A549 (cell line): ENCODE measurements at regions not wholly inside any gene's neighbourhood (a gene's known extent, or its start where the extent isn't known, plus 50 kb on each side); places are given as distances from the start of the nearest gene placed in this dataset.

Experiments used
- ATAC-seq, 2 experiments: fragments of 200-7000 bp in 1 of 2; fragments of >200 bp in 1 of 2; cut with Nextera tagmentation in 1 of 2; cut with Tn5 transposase in 1 of 2; 3 replicates each; pipeline versions ENCODE4 v1.8.0 to v1.9.1; 2018 to 2020; ENCODE audit warnings: mild to moderate bottlenecking in 1 of 2, moderate library complexity in 1 of 2
- CTCF ChIA-PET: fragments of 300-600 bp; sonication (Branson Sonifier 250); formaldehyde crosslinking; extraction: SDS; loops from one replicate; lab custom pipeline; 2021; ENCODE audit warnings: antibody characterized with exemption, inconsistent platforms; lab: Yijun Ruan, JAX
- POLR2A ChIA-PET: fragments of 350-600 bp; formaldehyde crosslinking; extraction: SDS; loops from one replicate; lab custom pipeline; 2021; ENCODE audit warnings: antibody characterized with exemption, inconsistent platforms; lab: Yijun Ruan, JAX
- DNase-seq, 2 experiments: peaks; one replicate each; pipeline versions ENCODE4 v3.0.0 to v3.0.0-alpha.2; 2011 to 2016; ENCODE audit warnings: low read depth in 1 of 2, low spot score in 1 of 2
- FAIRE-seq: peaks from 2 replicates; lab custom pipeline; 2011; peaks lifted over from hg19 to GRCh38; lab: Jason Lieb, UNC
- H3K27ac ChIP-seq, 2 experiments: fragments of >200 bp; sonication (Bioruptor Twin); formaldehyde crosslinking; 3 replicates each; pipeline ENCODE4 v1.5.1; 2016 to 2017
- H3K4me1 ChIP-seq: fragments of >200 bp; sonication (Bioruptor Twin); formaldehyde crosslinking; 3 replicates; pipeline ENCODE4 v1.6.1; 2016
- H3K4me2 ChIP-seq: fragments of >200 bp; sonication (Bioruptor Twin); formaldehyde crosslinking; 3 replicates; pipeline ENCODE4 v1.6.1; 2016
- H3K4me3 ChIP-seq: fragments of >200 bp; sonication (Bioruptor Twin); formaldehyde crosslinking; 3 replicates; pipeline ENCODE4 v1.5.1; 2016
- H3K9me3 ChIP-seq: fragments of >200 bp; sonication (Bioruptor Twin); formaldehyde crosslinking; 3 replicates; pipeline ENCODE4 v1.6.1; 2016
- BCL3 ChIP-seq: fragments of >200 bp; sonication (Bioruptor Twin); formaldehyde crosslinking; IDR thresholded peaks from 3 replicates; pipeline ENCODE4 v1.6.1; 2016
- CBX2 ChIP-seq: fragments of 200-600 bp; sonication (generic); IDR thresholded peaks from 2 replicates; pipeline ENCODE4 v1.6.1; 2016; ENCODE audit warnings: low read depth, mild to moderate bottlenecking, borderline replicate concordance
- CHD2 ChIP-seq: fragments of 150-350 bp; IDR thresholded peaks from 2 replicates; pipeline ENCODE4 v1.6.1; 2014; ENCODE audit warnings: low read length; ENCODE audit not compliant: partially characterized antibody
- ELK1 ChIP-seq: fragments of 150-350 bp; IDR thresholded peaks from 2 replicates; pipeline ENCODE4 v1.6.1; 2014; ENCODE audit warnings: low read depth, mild to moderate bottlenecking, low read length
- EP300 ChIP-seq, 2 experiments: fragments of >200 bp; sonication (Bioruptor Twin); formaldehyde crosslinking; IDR thresholded peaks; 2 replicates in 1 of 2; 3 replicates in 1 of 2; pipeline ENCODE4 v1.6.1; 2016 to 2017
- FOXS1 ChIP-seq: fragments of 250-450 bp; sonication (Bioruptor Pico); IDR thresholded peaks from 2 replicates; pipeline ENCODE4 v1.5.0; 2020; ENCODE audit warnings: mild to moderate bottlenecking, moderate library complexity
- GATA3 ChIP-seq: IDR thresholded peaks from 2 replicates; pipeline ENCODE4 v1.6.1; 2012; ENCODE audit warnings: borderline replicate concordance
- HDAC2 ChIP-seq: fragments of 200-600 bp; sonication (generic); IDR thresholded peaks from 2 replicates; pipeline ENCODE4 v1.6.1; 2016
- HMGXB4 ChIP-seq: fragments of 250-450 bp; sonication (Bioruptor Pico); IDR thresholded peaks from 2 replicates; pipeline ENCODE4 v1.5.0; 2021; ENCODE audit warnings: mild to moderate bottlenecking, moderate library complexity, borderline replicate concordance
- HOXA7 ChIP-seq: fragments of 250-450 bp; sonication (Bioruptor Pico); IDR thresholded peaks from 2 replicates; pipeline ENCODE4 v1.5.0; 2020; ENCODE audit warnings: mild to moderate bottlenecking, moderate library complexity
- HOXB13 ChIP-seq: fragments of 250-450 bp; sonication (Bioruptor Pico); IDR thresholded peaks from 2 replicates; pipeline ENCODE4 v1.5.0; 2020; ENCODE audit warnings: low read depth, mild to moderate bottlenecking, moderate library complexity
- HOXB5 ChIP-seq: fragments of 250-450 bp; sonication (Bioruptor Pico); IDR thresholded peaks from 2 replicates; pipeline ENCODE4 v1.5.0; 2020; ENCODE audit warnings: mild to moderate bottlenecking, moderate library complexity
- MAFK ChIP-seq: fragments of 450-650 bp; IDR thresholded peaks from 2 replicates; pipeline ENCODE4 v1.6.1; 2014; ENCODE audit not compliant: partially characterized antibody
- MAX ChIP-seq: IDR thresholded peaks from 2 replicates; pipeline ENCODE4 v1.6.1; 2012
- POLR2A ChIP-seq: IDR thresholded peaks from 2 replicates; pipeline ENCODE4 v1.6.1; 2012; ENCODE audit warnings: mild to moderate bottlenecking, low read length
- REST ChIP-seq: fragments of 200-600 bp; sonication (generic); IDR thresholded peaks from 2 replicates; pipeline ENCODE4 v1.6.1; 2016; ENCODE audit warnings: antibody characterized with exemption, mild to moderate bottlenecking, moderate library complexity
- SREBF2 ChIP-seq: fragments of 450-650 bp; IDR thresholded peaks from 2 replicates; pipeline ENCODE4 v1.6.1; 2014; ENCODE audit warnings: mild to moderate bottlenecking, moderate library complexity
- USF2 ChIP-seq: fragments of 450-650 bp; IDR thresholded peaks from 2 replicates; pipeline ENCODE4 v1.6.1; 2014; ENCODE audit warnings: antibody characterized with exemption
- ZC3H11A ChIP-seq: fragments of 450-650 bp; IDR thresholded peaks from 2 replicates; pipeline ENCODE4 v1.6.1; 2014; ENCODE audit warnings: antibody characterized with exemption, mild to moderate bottlenecking
- ZFP36 ChIP-seq: fragments of 450-650 bp; IDR thresholded peaks from 2 replicates; pipeline ENCODE4 v1.6.1; 2014; ENCODE audit warnings: borderline replicate concordance; ENCODE audit not compliant: partially characterized antibody
- ZSCAN20 ChIP-seq: fragments of 250-450 bp; sonication (Bioruptor Pico); IDR thresholded peaks from 2 replicates; pipeline ENCODE4 v1.8.0; 2022; ENCODE audit warnings: mild to moderate bottlenecking, moderate library complexity
- WGBS: methylation state at CpG from one replicate; pipeline ENCODE4 v1.1.6; 2017; ENCODE audit errors: missing lambda C conversion rate; 5-methylcytosine and 5-hydroxymethylcytosine counted together

- TF ChIP-seq ZC3H11A (no peak), HOXB13 (CRISPR knock-in tag) (no peak), HMGXB4 (CRISPR knock-in tag) (no peak), CBX2 (no peak), ELK1 (no peak), MAX (no peak), MAFK (no peak), POLR2A (no peak), HOXB5 (CRISPR knock-in tag) (no peak), ZFP36 (no peak), BCL3 (no peak), FOXS1 (CRISPR knock-in tag) (no peak), HOXA7 (CRISPR knock-in tag) (no peak)
- POLR2A ChIA-PET, result no interaction called here
- Histone ChIP-seq H3K4me1 (no peaks in the 10 kb centered on the region), H3K4me2 (no peak overlapping the region), H3K27ac (no peak overlapping the region), H3K9me3 (no peaks in the 10 kb centered on the region), H3K4me3 (no peak overlapping the region)
- CTCF ChIA-PET, result interaction anchor here (2.2 to 5.3 kb wide), 2 partner anchors 14 to 180 kb away, joined by 15 to 18 read pairs; no protein-coding TSS in a partner anchor
- FAIRE-seq (no peak), DNase-seq (no peak), ATAC-seq (no peak)
- 71% methylated on average over 27 of the region's 42 CpGs for WGBS
Measured at GRCh38 chr4:41873380-41874295, 61.6 kb upstream of the TMEM33 start.

- H3K9me3 ChIP-seq, result no peaks in the 10 kb centered on the region
- H3K4me1 ChIP-seq, result no peaks in the 10 kb centered on the region
- CTCF ChIA-PET, result no interaction called here
- H3K4me3 ChIP-seq, result no peak overlapping the region
- no peak overlapping the region for H3K4me2 ChIP-seq
- POLR2A ChIA-PET, result no interaction called here
- ATAC-seq, result no peak
- FAIRE-seq, result no peak
- H3K27ac ChIP-seq, result no peak overlapping the region
- 59% methylated on average over 4 of the region's 4 CpGs for WGBS
- TF ChIP-seq GATA3 (no peak), SREBF2 (no peak), HDAC2 (no peak), HOXB13 (CRISPR knock-in tag) (no peak), ZFP36 (no peak), ZSCAN20 (CRISPR knock-in tag) (no peak), CHD2 (no peak), MAFK (no peak), USF2 (no peak), EP300 (IDR thresholded peaks at IDR 0.05) (no peak), REST (no peak)
- DNase-seq, result no peak
Measured at GRCh38 chr4:41870035-41870434, 65.2 kb upstream of the TMEM33 start.
